Epithelial cell of esophagus (primary cell): ENCODE measurements at regions not wholly inside any gene's neighbourhood (a gene's known extent, or its start where the extent isn't known, plus 50 kb on each side); places are given as distances from the start of the nearest gene placed in this dataset.

Source experiments
- DNase-seq: peaks from one replicate; pipeline ENCODE4 v3.0.0; 2010; ENCODE audit warnings: low read depth
- H3K4me3 ChIP-seq: 2 replicates; pipeline ENCODE4 v1.5.1; 2011; ENCODE audit warnings: mild to moderate bottlenecking, low read length, control low read depth
- TF ChIP-seq, protein P1 (sequence below): IDR thresholded peaks from 2 replicates; pipeline ENCODE4 v1.5.1; 2011; ENCODE audit warnings: low read depth, mild to moderate bottlenecking, low read length, control low read depth, inconsistent platforms; ENCODE audit not compliant: insufficient read depth; ENCODE audit errors: missing control alignments

DNA sequence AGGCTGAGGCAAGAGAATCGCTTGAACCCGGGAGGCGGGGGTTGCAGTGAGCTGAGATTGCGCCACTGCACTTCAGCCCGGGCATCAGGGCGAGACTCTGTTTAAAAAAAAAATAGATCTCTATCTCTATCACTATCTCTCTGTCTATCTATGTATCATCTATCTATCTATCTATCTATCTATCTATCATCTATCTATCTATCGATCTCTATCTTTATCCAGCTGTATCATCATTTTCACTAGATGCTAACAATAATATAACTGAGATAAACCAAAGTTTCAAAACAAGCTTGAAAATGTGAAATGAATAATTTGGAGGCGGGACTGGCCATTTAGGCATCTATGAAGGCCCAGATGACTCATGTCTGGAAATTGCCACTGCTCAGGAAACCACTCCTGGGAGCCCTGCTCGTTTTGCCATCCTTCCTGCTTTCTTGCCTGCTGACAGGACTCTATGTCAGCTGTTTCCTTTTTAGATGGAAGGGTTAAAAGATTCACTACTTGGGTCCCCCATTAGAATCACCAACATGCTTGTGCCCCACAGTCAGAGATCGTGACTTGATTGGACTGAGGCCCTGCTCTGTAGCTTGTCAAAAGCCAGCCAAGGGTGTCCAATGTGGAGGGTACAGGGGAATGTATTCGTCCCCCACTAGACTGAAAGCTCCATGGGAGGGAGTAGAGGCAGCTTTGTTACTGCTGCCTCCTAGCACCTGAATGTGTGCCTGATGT, 61.7 kb downstream of the UTRN start:
- TF ChIP-seq, protein P1, sequence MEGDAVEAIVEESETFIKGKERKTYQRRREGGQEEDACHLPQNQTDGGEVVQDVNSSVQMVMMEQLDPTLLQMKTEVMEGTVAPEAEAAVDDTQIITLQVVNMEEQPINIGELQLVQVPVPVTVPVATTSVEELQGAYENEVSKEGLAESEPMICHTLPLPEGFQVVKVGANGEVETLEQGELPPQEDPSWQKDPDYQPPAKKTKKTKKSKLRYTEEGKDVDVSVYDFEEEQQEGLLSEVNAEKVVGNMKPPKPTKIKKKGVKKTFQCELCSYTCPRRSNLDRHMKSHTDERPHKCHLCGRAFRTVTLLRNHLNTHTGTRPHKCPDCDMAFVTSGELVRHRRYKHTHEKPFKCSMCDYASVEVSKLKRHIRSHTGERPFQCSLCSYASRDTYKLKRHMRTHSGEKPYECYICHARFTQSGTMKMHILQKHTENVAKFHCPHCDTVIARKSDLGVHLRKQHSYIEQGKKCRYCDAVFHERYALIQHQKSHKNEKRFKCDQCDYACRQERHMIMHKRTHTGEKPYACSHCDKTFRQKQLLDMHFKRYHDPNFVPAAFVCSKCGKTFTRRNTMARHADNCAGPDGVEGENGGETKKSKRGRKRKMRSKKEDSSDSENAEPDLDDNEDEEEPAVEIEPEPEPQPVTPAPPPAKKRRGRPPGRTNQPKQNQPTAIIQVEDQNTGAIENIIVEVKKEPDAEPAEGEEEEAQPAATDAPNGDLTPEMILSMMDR, result no peak
- DNase-seq, result peak; percentile 86
- no peak overlapping the region for H3K4me3 ChIP-seq

DNA sequence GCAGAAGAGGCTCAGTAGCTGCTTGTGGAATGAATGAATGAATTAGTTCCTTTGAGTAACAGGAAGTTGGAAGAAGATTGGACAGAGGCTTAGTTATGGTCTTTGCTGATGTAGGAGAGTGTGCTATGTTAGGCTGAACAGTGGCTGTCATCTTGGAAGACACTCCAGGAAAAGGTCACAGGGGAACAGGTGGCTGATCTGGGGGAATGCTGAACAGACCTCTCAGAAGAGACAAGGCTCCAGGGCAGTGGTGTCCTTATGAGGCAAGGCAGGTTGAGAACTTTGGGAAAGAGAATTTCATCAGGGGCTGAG, 62.3 kb downstream of the UTRN start:
- DNase-seq, result no peak
- TF ChIP-seq, protein P1, result no peak
- no peak overlapping the region for H3K4me3 ChIP-seq

DNA sequence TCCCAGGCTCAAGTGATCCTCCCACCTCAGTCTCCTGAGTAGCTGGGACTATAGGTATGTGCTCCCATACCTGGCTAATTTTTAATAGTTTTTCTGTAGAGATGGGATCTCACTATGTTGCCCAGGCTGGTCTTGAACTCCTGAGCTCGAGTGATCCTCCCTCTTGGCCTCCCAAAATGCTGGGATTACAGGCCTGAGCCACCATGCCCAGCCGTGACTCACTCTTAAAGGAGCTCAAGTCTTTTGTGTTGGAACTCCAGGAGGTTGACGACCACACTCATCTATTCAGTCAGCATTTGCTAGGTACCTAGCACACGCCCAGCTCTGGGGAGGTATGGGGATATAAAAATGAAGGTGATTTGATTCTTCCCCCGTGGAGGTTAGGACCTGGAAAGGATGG, 62.8 kb downstream of the UTRN start:
- no peak for DNase-seq
- TF ChIP-seq, protein P1, result no peak
- H3K4me3 ChIP-seq, result no peak overlapping the region

DNA sequence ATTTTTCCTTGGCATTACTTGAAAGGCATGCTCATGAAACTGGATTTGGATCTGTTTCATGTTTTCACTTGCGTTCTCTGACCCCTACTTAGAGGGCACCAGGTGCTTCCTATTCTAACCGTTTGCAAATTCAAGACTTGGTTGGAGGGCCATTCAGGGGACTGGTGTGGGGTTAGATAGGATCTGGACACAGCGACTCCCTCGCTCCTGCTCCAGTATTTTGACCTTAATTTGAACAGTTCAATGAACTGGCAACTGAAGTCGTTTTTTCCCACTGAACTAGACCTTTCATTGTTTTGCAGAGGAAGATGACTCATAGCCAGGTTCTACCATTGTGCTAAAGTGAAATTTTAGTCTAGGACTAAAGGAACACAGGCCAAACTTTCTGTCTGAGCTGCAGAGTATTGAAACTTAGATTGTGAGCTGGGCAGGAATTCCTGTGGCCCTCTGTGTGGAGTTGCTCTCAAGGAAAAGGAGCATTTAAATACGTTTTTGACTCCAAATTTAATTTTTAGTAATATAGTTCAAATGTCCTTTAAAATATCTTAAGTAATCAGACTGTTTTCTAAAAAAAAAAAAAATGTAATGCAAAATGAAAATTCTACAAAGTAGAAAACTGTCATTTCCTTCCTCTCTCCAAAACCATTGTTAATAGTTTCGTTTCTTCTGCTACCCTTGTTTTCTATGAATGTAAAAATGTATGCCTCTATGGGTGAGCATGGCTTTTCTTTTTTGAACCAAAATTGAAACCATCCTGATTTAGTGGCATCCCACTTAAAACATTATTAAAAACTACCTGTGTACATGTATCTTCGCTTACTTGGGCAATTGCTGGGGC, 64.8 kb downstream of the UTRN start:
- peak; percentile 62 for DNase-seq
- no peak overlapping the region for H3K4me3 ChIP-seq
- TF ChIP-seq, protein P1, result no peak

DNA sequence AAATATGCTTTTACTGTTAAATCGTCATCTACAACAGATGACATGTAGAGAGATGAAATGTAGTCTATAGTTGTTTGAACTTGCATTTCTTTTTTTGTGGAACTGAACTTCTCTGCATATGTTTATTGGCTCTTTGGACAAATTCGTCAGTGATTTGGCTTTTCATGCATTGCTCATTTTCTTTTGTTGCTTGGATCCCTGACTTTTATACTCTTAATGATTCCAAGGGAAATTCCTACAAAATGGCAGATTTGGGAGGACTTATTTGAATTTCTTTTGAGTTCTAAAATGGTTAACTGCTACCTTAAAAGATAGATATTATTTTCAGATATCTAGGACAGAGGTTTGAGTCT, 65.4 kb downstream of the UTRN start:
- TF ChIP-seq, protein P1, result no peak
- no peak overlapping the region for H3K4me3 ChIP-seq
- no peak for DNase-seq

DNA sequence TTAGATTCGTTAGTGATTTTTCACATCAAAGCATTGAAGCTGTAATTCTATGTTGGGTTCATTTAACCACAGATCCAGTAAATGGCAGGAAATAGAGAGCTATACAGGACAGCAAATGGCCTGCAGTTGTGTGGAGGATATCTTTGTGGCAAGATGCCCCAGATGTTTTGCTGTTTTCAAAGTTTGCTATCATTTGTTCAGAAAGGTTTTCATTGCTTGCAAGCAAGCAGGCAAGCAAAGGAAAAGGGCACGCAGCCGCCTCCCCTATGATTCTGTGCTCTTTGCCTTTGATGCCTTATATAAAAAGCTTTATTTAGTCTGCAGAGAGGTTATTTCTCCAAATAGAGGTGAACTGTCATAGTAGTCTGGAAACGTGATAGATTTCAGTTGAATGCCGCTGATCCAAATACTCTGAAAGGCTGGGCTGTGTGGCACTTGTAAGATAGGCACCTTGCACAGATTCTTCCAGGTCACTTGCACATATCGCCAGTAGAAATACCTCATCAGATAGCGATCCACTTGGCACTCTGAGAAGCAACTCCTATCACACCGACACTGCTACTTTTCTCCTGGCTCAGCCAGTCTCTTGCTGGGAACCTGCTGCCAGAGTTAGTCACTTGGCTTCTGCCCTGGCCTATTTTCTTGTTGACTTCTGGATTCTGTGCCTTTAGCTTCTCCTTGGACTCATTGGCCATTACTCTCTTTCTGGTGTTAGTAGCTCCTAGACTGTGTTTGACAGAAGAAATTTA, 66.4 kb downstream of the UTRN start:
- H3K4me3 ChIP-seq, result no peak overlapping the region
- TF ChIP-seq, protein P1, result no peak
- no peak for DNase-seq
